ENCODE measurements at regions not wholly inside any gene's neighbourhood (a gene's known extent, or its start where the extent isn't known, plus 50 kb on each side); places are given as distances from the start of the nearest gene placed in this dataset.
"Not testable (repeated sequence)": the region's sequence is repeated elsewhere in the genome, so short reads cannot be mapped to it uniquely, and the experiment has no call there.

- Histone ChIP-seq H3K9me2 (no peaks in the 10 kb centered on the region), H3K4me3 (ENCODE audit: low read depth in 2 of 2, low read length in 1 of 2) (no peak overlapping the region), H3K9me3 (no peaks in the 10 kb centered on the region), H3K27ac (ENCODE audit: low read depth in 2 of 2, low read length in 1 of 2) (no peak overlapping the region), H3K4me1 (ENCODE audit: control insufficient read depth in 1 of 2, insufficient read depth in 2 of 2, low read depth in 1 of 2, low read length in 1 of 2) (no peaks in the 10 kb centered on the region), H4K20me1 (ENCODE audit: insufficient read depth) (no peaks in the 10 kb centered on the region), H3K4me2 (no peak overlapping the region), H3K27me3 (ENCODE audit: insufficient read depth) (no peaks in the 10 kb centered on the region), H3K9ac (no peak overlapping the region), H3K36me3 (replicated peaks in 1 of 2; ENCODE audit: control insufficient read depth in 1 of 2, insufficient read depth in 2 of 2, low read length in 1 of 2) (no peaks in the 10 kb centered on the region), H3K79me2 (ENCODE audit: insufficient read depth) (no peaks in the 10 kb centered on the region), H3F3A (replicated peaks; ENCODE audit: insufficient read depth) (no peaks in the 10 kb centered on the region), H2AFZ (ENCODE audit: low read depth) (no peak overlapping the region)
- DNase-seq, result no peak
- ChIA-PET CTCF (interaction anchor here (1.2 kb wide), 1 partner anchor 12 kb away, joined by 3 read pairs; no protein-coding TSS in a partner anchor), POLR2A (no interaction called here)
- TF ChIP-seq TCF12 (IDR thresholded peaks at IDR 0.05), result no peak
- TF ChIP-seq GATA2 (CRISPR knock-in tag; IDR thresholded peaks at IDR 0.05), result no peak
These were observed 440.9 kb upstream of the UBE2E3 start for GRCh38 chr2:180539541-180539940.

- H2AFZ ChIP-seq (ENCODE audit: low read depth), result no peak overlapping the region
- 68% methylated on average over 1 of the region's 1 CpG for WGBS (ENCODE audit: low lambda C conversion rate)
These were observed 445.1 kb upstream of the UBE2E3 start for GRCh38 chr2:180535289-180535688.

GRCh38 chr2:180531787-180532186 lies 448.6 kb upstream of the UBE2E3 start:
- H3K4me1 ChIP-seq (ENCODE audit: control insufficient read depth in 1 of 2, insufficient read depth in 2 of 2, low read depth in 1 of 2, low read length in 1 of 2); H3K9me3 ChIP-seq; H3K27me3 ChIP-seq (ENCODE audit: insufficient read depth); H3K9me2 ChIP-seq; H3K36me3 ChIP-seq (replicated peaks in 1 of 2; ENCODE audit: control insufficient read depth in 1 of 2, insufficient read depth in 2 of 2, low read length in 1 of 2); POLR2A ChIA-PET; H3K79me2 ChIP-seq (ENCODE audit: insufficient read depth); H3F3A ChIP-seq (replicated peaks; ENCODE audit: insufficient read depth); H3K4me2 ChIP-seq; H3K9ac ChIP-seq; H2AFZ ChIP-seq (ENCODE audit: low read depth); H3K4me3 ChIP-seq (ENCODE audit: low read depth in 2 of 2, low read length in 1 of 2); DNase-seq; H3K27ac ChIP-seq (ENCODE audit: low read depth in 2 of 2, low read length in 1 of 2); H4K20me1 ChIP-seq (ENCODE audit: insufficient read depth): not testable (repeated sequence)
- 83% methylated on average over 5 of the region's 8 CpGs for WGBS (ENCODE audit: low lambda C conversion rate)
- CTCF ChIA-PET, result interaction anchor here (0.6 kb wide), 1 partner anchor 313 kb away, joined by 3 read pairs; no protein-coding TSS in a partner anchor

More at GRCh38 chr2:180535289-180535688, 445.1 kb upstream of the UBE2E3 start:
- ChIA-PET CTCF (interaction anchor here (1.0 to 1.9 kb wide), 2 partner anchors 18 to 445 kb away, joined by 3 to 4 read pairs; partner anchors contain the start of gene UBE2E3), POLR2A (no interaction called here)
- no peak overlapping the region for H3K27ac ChIP-seq (ENCODE audit: low read depth in 2 of 2, low read length in 1 of 2)
- TF ChIP-seq SMC3 (IDR thresholded peaks at IDR 0.05; ENCODE audit: low read depth, low read length), result no peak
- no peak for TF ChIP-seq MXI1 (IDR thresholded peaks at IDR 0.05; ENCODE audit: low read depth, low read length)
- TF ChIP-seq MEF2A (IDR thresholded peaks at IDR 0.05; ENCODE audit: borderline replicate concordance, low read depth), result no peak
- TF ChIP-seq USF1 (IDR thresholded peaks at IDR 0.05; ENCODE audit: borderline replicate concordance, low read depth), result no peak
- no peak for TF ChIP-seq TCF12 (IDR thresholded peaks at IDR 0.05)
- TF ChIP-seq RAD21 (IDR thresholded peaks at IDR 0.05; ENCODE audit: low read length), result no peak
- TF ChIP-seq FOSL2 (IDR thresholded peaks at IDR 0.05; ENCODE audit: borderline replicate concordance, low read depth), result no peak
- TF ChIP-seq YY1 (IDR thresholded peaks at IDR 0.05; ENCODE audit: low read depth), result no peak
- TF ChIP-seq CHD2 (IDR thresholded peaks at IDR 0.05; ENCODE audit: low read length, partially characterized antibody), result no peak
- no peak for TF ChIP-seq RXRA (IDR thresholded peaks at IDR 0.05; ENCODE audit: borderline replicate concordance, low read depth)
- TF ChIP-seq PBX3 (IDR thresholded peaks at IDR 0.05), result no peak
- TF ChIP-seq GATA2 (CRISPR knock-in tag; IDR thresholded peaks at IDR 0.05), result no peak
- H4K20me1 ChIP-seq (ENCODE audit: insufficient read depth), result no peaks in the 10 kb centered on the region
- no peak overlapping the region for H3K4me2 ChIP-seq
- H3K27me3 ChIP-seq (ENCODE audit: insufficient read depth), result no peaks in the 10 kb centered on the region
- H3K4me1 ChIP-seq (ENCODE audit: control insufficient read depth in 1 of 2, insufficient read depth in 2 of 2, low read depth in 1 of 2, low read length in 1 of 2), result no peaks in the 10 kb centered on the region
- H3K36me3 ChIP-seq (replicated peaks in 1 of 2; ENCODE audit: control insufficient read depth in 1 of 2, insufficient read depth in 2 of 2, low read length in 1 of 2), result no peaks in the 10 kb centered on the region
- DNase-seq, result no peak
- H3F3A ChIP-seq (replicated peaks; ENCODE audit: insufficient read depth), result no peaks in the 10 kb centered on the region
- H3K79me2 ChIP-seq (ENCODE audit: insufficient read depth), result no peaks in the 10 kb centered on the region
- no peaks in the 10 kb centered on the region for H3K9me3 ChIP-seq
- H3K9me2 ChIP-seq, result no peaks in the 10 kb centered on the region
- no peak overlapping the region for H3K4me3 ChIP-seq (ENCODE audit: low read depth in 2 of 2, low read length in 1 of 2)
- H3K9ac ChIP-seq, result no peak overlapping the region

Measured in SK-N-SH (cell line).